ENCODE measurements at regions not wholly inside any gene's neighbourhood (a gene's known extent, or its start where the extent isn't known, plus 50 kb on each side); places are given as distances from the start of the nearest gene placed in this dataset.

DNA sequence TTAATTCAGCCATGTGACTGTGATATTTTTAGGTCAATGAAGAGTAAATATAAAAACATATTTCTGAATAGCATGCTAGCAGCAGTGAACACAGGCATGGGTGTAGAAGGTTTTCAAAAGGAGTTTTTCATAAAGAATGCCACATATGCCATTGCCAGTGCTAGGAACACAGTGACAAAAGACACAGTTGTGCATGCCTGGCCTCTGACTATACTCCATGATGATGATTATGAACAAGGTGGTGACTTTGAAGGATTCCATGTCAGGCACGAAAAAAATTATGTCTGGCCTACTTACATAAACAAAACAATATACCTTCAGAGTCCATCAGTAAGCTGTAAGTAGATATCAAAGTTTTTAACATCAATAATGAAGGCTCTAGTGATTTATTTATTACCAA, 438.7 kb downstream of the TLE1 start:
- no peak for TF ChIP-seq HDAC6 (IDR thresholded peaks at IDR 0.05; ENCODE audit: low read depth, low read length)
- no peak for TF ChIP-seq SIX5 (IDR thresholded peaks at IDR 0.05; ENCODE audit: low read depth, low read length)
- no peak for TF ChIP-seq EZH2 (IDR thresholded peaks at IDR 0.05; ENCODE audit: low read depth, low read length, severe bottlenecking)
- TF ChIP-seq, protein P1, sequence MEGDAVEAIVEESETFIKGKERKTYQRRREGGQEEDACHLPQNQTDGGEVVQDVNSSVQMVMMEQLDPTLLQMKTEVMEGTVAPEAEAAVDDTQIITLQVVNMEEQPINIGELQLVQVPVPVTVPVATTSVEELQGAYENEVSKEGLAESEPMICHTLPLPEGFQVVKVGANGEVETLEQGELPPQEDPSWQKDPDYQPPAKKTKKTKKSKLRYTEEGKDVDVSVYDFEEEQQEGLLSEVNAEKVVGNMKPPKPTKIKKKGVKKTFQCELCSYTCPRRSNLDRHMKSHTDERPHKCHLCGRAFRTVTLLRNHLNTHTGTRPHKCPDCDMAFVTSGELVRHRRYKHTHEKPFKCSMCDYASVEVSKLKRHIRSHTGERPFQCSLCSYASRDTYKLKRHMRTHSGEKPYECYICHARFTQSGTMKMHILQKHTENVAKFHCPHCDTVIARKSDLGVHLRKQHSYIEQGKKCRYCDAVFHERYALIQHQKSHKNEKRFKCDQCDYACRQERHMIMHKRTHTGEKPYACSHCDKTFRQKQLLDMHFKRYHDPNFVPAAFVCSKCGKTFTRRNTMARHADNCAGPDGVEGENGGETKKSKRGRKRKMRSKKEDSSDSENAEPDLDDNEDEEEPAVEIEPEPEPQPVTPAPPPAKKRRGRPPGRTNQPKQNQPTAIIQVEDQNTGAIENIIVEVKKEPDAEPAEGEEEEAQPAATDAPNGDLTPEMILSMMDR (IDR thresholded peaks at IDR 0.05; ENCODE audit: control extremely low read depth in 1 of 3, insufficient read depth in 1 of 3, low read depth in 1 of 3, low read length in 3 of 3), result no peak
- TF ChIP-seq, protein P2, sequence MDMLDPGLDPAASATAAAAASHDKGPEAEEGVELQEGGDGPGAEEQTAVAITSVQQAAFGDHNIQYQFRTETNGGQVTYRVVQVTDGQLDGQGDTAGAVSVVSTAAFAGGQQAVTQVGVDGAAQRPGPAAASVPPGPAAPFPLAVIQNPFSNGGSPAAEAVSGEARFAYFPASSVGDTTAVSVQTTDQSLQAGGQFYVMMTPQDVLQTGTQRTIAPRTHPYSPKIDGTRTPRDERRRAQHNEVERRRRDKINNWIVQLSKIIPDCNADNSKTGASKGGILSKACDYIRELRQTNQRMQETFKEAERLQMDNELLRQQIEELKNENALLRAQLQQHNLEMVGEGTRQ (IDR thresholded peaks at IDR 0.05; ENCODE audit: low read length), result no peak
- no peak for TF ChIP-seq ZNF274 (IDR thresholded peaks at IDR 0.05; ENCODE audit: borderline replicate concordance, extremely low read depth, low read length)
